ENCODE measurements at regions not wholly inside any gene's neighbourhood (a gene's known extent, or its start where the extent isn't known, plus 50 kb on each side); places are given as distances from the start of the nearest gene placed in this dataset.

GRCh38 chr11:26193694-26194365 lies 138.1 kb upstream of the ANO3 start:
- Histone ChIP-seq H2AFZ (ENCODE audit: low read length) (no peak overlapping the region), H3K36me3 (ENCODE audit: control insufficient read depth, insufficient read depth, low read length) (no peaks in the 10 kb centered on the region), H3K4me2 (ENCODE audit: extremely low read depth, insufficient read depth, low read length) (no peak overlapping the region), H3K9ac (ENCODE audit: insufficient read depth, low read length) (no peak overlapping the region), H4K20me1 (ENCODE audit: control insufficient read depth, extremely low read depth, insufficient read depth, low read length) (no peaks in the 10 kb centered on the region), H3K4me3 (replicated peaks in 1 of 4; ENCODE audit: control extremely low read depth in 1 of 4, insufficient read depth in 1 of 4, low read depth in 3 of 4, low read length in 4 of 4) (no peak overlapping the region), H3K79me2 (ENCODE audit: control insufficient read depth, insufficient read depth, low read length) (no peaks in the 10 kb centered on the region), H3K9me3 (ENCODE audit: control insufficient read depth, insufficient read depth, low read depth, low read length) (no peaks in the 10 kb centered on the region), H3K27ac (ENCODE audit: insufficient read depth, low read length) (no peak overlapping the region), H3K4me1 (ENCODE audit: control insufficient read depth, extremely low read depth, insufficient read depth, low read length) (peaks cover 7% of the 10 kb centered on the region), H3K27me3 (ENCODE audit: control insufficient read depth, insufficient read depth, low read length) (no peaks in the 10 kb centered on the region)
- TF ChIP-seq EZH2 (IDR thresholded peaks at IDR 0.05; ENCODE audit: low read length, missing control alignments) = no peak
- TF ChIP-seq, protein P1, sequence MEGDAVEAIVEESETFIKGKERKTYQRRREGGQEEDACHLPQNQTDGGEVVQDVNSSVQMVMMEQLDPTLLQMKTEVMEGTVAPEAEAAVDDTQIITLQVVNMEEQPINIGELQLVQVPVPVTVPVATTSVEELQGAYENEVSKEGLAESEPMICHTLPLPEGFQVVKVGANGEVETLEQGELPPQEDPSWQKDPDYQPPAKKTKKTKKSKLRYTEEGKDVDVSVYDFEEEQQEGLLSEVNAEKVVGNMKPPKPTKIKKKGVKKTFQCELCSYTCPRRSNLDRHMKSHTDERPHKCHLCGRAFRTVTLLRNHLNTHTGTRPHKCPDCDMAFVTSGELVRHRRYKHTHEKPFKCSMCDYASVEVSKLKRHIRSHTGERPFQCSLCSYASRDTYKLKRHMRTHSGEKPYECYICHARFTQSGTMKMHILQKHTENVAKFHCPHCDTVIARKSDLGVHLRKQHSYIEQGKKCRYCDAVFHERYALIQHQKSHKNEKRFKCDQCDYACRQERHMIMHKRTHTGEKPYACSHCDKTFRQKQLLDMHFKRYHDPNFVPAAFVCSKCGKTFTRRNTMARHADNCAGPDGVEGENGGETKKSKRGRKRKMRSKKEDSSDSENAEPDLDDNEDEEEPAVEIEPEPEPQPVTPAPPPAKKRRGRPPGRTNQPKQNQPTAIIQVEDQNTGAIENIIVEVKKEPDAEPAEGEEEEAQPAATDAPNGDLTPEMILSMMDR (conservative IDR thresholded peaks at IDR 0.05 in 1 of 2, IDR thresholded peaks at IDR 0.05 in 1 of 2; ENCODE audit: low read depth in 1 of 2, low read length in 2 of 2) = no peak
- DNase-seq (ENCODE audit: low read depth in 2 of 2) = peak in 1 of 2 donors; percentile 42

GRCh38 chr11:26194881-26195280 lies 137.0 kb upstream of the ANO3 start:
- Histone ChIP-seq H3K4me2 (ENCODE audit: extremely low read depth, insufficient read depth, low read length) (no peak overlapping the region), H3K4me1 (ENCODE audit: control insufficient read depth, extremely low read depth, insufficient read depth, low read length) (peaks cover 6% of the 10 kb centered on the region), H4K20me1 (ENCODE audit: control insufficient read depth, extremely low read depth, insufficient read depth, low read length) (no peaks in the 10 kb centered on the region), H3K9ac (ENCODE audit: insufficient read depth, low read length) (no peak overlapping the region), H3K79me2 (ENCODE audit: control insufficient read depth, insufficient read depth, low read length) (no peaks in the 10 kb centered on the region), H3K27ac (ENCODE audit: insufficient read depth, low read length) (no peak overlapping the region), H3K4me3 (replicated peaks in 1 of 4; ENCODE audit: control extremely low read depth in 1 of 4, insufficient read depth in 1 of 4, low read depth in 3 of 4, low read length in 4 of 4) (no peak overlapping the region), H2AFZ (ENCODE audit: low read length) (no peak overlapping the region), H3K36me3 (ENCODE audit: control insufficient read depth, insufficient read depth, low read length) (no peaks in the 10 kb centered on the region), H3K27me3 (ENCODE audit: control insufficient read depth, insufficient read depth, low read length) (no peaks in the 10 kb centered on the region), H3K9me3 (ENCODE audit: control insufficient read depth, insufficient read depth, low read depth, low read length) (no peaks in the 10 kb centered on the region)
- TF ChIP-seq, protein P1 (conservative IDR thresholded peaks at IDR 0.05 in 1 of 2, IDR thresholded peaks at IDR 0.05 in 1 of 2; ENCODE audit: low read depth in 1 of 2, low read length in 2 of 2) = no peak
- TF ChIP-seq EZH2 (IDR thresholded peaks at IDR 0.05; ENCODE audit: low read length, missing control alignments) = no peak
- DNase-seq (ENCODE audit: low read depth in 2 of 2) = no peak

- Histone ChIP-seq H3K9me3 (ENCODE audit: control insufficient read depth, insufficient read depth, low read depth, low read length) (no peaks in the 10 kb centered on the region), H3K4me2 (ENCODE audit: extremely low read depth, insufficient read depth, low read length) (no peak overlapping the region), H3K4me3 (replicated peaks in 1 of 4; ENCODE audit: control extremely low read depth in 1 of 4, insufficient read depth in 1 of 4, low read depth in 3 of 4, low read length in 4 of 4) (no peak overlapping the region)
Observed at GRCh38 chr11:26198532-26199096, 133.3 kb upstream of the ANO3 start.

More at GRCh38 chr11:26198532-26199096, 133.3 kb upstream of the ANO3 start:
- no peaks in the 10 kb centered on the region for H3K27me3 ChIP-seq (ENCODE audit: control insufficient read depth, insufficient read depth, low read length)
- no peak for TF ChIP-seq EZH2 (IDR thresholded peaks at IDR 0.05; ENCODE audit: low read length, missing control alignments)
- TF ChIP-seq, protein P1 (conservative IDR thresholded peaks at IDR 0.05 in 1 of 2, IDR thresholded peaks at IDR 0.05 in 1 of 2; ENCODE audit: low read depth in 1 of 2, low read length in 2 of 2) = no peak
- H3K9ac ChIP-seq (ENCODE audit: insufficient read depth, low read length) = no peak overlapping the region
- H2AFZ ChIP-seq (ENCODE audit: low read length) = no peak overlapping the region
- no peaks in the 10 kb centered on the region for H4K20me1 ChIP-seq (ENCODE audit: control insufficient read depth, extremely low read depth, insufficient read depth, low read length)
- peaks cover 7% of the 10 kb centered on the region for H3K4me1 ChIP-seq (ENCODE audit: control insufficient read depth, extremely low read depth, insufficient read depth, low read length)
- no peak overlapping the region for H3K27ac ChIP-seq (ENCODE audit: insufficient read depth, low read length)
- no peak for DNase-seq (ENCODE audit: low read depth in 2 of 2)
- H3K79me2 ChIP-seq (ENCODE audit: control insufficient read depth, insufficient read depth, low read length) = no peaks in the 10 kb centered on the region
- no peaks in the 10 kb centered on the region for H3K36me3 ChIP-seq (ENCODE audit: control insufficient read depth, insufficient read depth, low read length)

Data from fibroblast of lung (primary cell).